Liver (tissue), 8 donors: ENCODE measurements at regions not wholly inside any gene's neighbourhood (a gene's known extent, or its start where the extent isn't known, plus 50 kb on each side); places are given as distances from the start of the nearest gene placed in this dataset.
A peak's percentile ranks its signal among the peaks of the same experiment; 100 is the strongest.

Source experiments
- DNase-seq: peaks from one replicate; pipeline ENCODE4 v3.0.0-alpha.2; 2017; ENCODE audit warnings: low spot score
- H3K27ac ChIP-seq, 2 donors: one replicate each; pipeline ENCODE4 v1.7.0; 2013; ENCODE audit warnings: inconsistent platforms in 2 of 2, low read length in 2 of 2, control low read depth in 1 of 2, low read depth in 1 of 2, mild to moderate bottlenecking in 1 of 2
- H3K27me3 ChIP-seq, 4 donors: one replicate each; pipeline versions ENCODE4 v1.6.1 to v1.7.0; 2013; ENCODE audit warnings: low read length in 3 of 4, inconsistent platforms in 1 of 4, mild to moderate bottlenecking in 1 of 4, moderate library complexity in 1 of 4; ENCODE audit not compliant: control insufficient read depth in 4 of 4, insufficient read depth in 4 of 4
- H3K36me3 ChIP-seq, 4 donors: one replicate each; pipeline versions ENCODE4 v1.6.1 to v1.7.0; 2013; ENCODE audit warnings: low read length in 3 of 4, mild to moderate bottlenecking in 3 of 4, low read depth in 1 of 4, moderate library complexity in 1 of 4; ENCODE audit not compliant: control insufficient read depth in 4 of 4, insufficient read depth in 3 of 4
- H3K4me1 ChIP-seq, 4 donors: one replicate each; pipeline versions ENCODE4 v1.6.1 to v1.7.0; 2013; ENCODE audit warnings: low read length in 3 of 4, mild to moderate bottlenecking in 3 of 4, moderate library complexity in 1 of 4; ENCODE audit not compliant: control insufficient read depth in 4 of 4, insufficient read depth in 4 of 4
- H3K4me3 ChIP-seq, 3 donors: one replicate each; pipeline versions ENCODE4 v1.6.1 to v1.7.0; 2013; ENCODE audit warnings: low read length in 3 of 3, control low read depth in 1 of 3, low read depth in 1 of 3, mild to moderate bottlenecking in 1 of 3
- H3K9ac ChIP-seq, 2 donors: one replicate each; pipeline ENCODE4 v1.7.0; 2013; ENCODE audit warnings: low read length in 2 of 2, mild to moderate bottlenecking in 2 of 2, moderate library complexity in 2 of 2, control low read depth in 1 of 2, low read depth in 1 of 2
- H3K9me3 ChIP-seq, 4 donors: one replicate each; pipeline versions ENCODE4 v1.6.1 to v1.7.0; 2013; ENCODE audit warnings: low read length in 3 of 4; ENCODE audit not compliant: control insufficient read depth in 4 of 4
- ATF3 ChIP-seq: IDR thresholded peaks from 2 replicates; pipeline ENCODE4 v1.6.1; 2016; ENCODE audit warnings: antibody characterized with exemption
- CTCF ChIP-seq: fragments of 150-350 bp; IDR thresholded peaks from 2 replicates; pipeline ENCODE4 v1.5.1; 2017; ENCODE audit warnings: improper control_type of control experiment, low read depth, low read length; ENCODE audit not compliant: missing input control
- EGR1 ChIP-seq, 2 donors: IDR thresholded peaks; 2 replicates each; pipeline ENCODE4 v1.6.1; 2016 to 2018; ENCODE audit warnings: antibody characterized with exemption in 2 of 2, low read depth in 2 of 2
- FOXA2 ChIP-seq: IDR thresholded peaks from 2 replicates; pipeline ENCODE4 v1.6.1; 2016; ENCODE audit warnings: antibody characterized with exemption
- GABPA ChIP-seq, 2 donors: IDR thresholded peaks in 1 of 2; conservative IDR thresholded peaks in 1 of 2; 2 replicates each; pipeline ENCODE4 v1.6.1; 2016; ENCODE audit warnings: antibody characterized with exemption in 2 of 2, mild to moderate bottlenecking in 1 of 2, moderate library complexity in 1 of 2
- HNF4A ChIP-seq, 2 donors: conservative IDR thresholded peaks; 2 replicates each; pipeline ENCODE4 v1.6.1; 2016; ENCODE audit warnings: antibody characterized with exemption in 2 of 2, mild to moderate bottlenecking in 2 of 2
- HNF4G ChIP-seq: IDR thresholded peaks from 2 replicates; pipeline ENCODE4 v1.6.1; 2016; ENCODE audit warnings: antibody characterized with exemption
- JUND ChIP-seq, 2 donors: IDR thresholded peaks; 2 replicates each; pipeline ENCODE4 v1.6.1; 2016; ENCODE audit warnings: antibody characterized with exemption in 2 of 2
- MAX ChIP-seq: IDR thresholded peaks from 2 replicates; pipeline ENCODE4 v1.6.1; 2016; ENCODE audit warnings: antibody characterized with exemption
- NR2F2 ChIP-seq: IDR thresholded peaks from 2 replicates; pipeline ENCODE4 v1.6.1; 2016; ENCODE audit warnings: antibody characterized with exemption
- RAD21 ChIP-seq, 2 donors: IDR thresholded peaks; 2 replicates each; pipeline ENCODE4 v1.6.1; 2016; ENCODE audit warnings: antibody characterized with exemption in 2 of 2, mild to moderate bottlenecking in 2 of 2
- RXRA ChIP-seq, 2 donors: IDR thresholded peaks; 2 replicates each; pipeline ENCODE4 v1.6.1; 2017 to 2018; ENCODE audit warnings: antibody characterized with exemption in 2 of 2, mild to moderate bottlenecking in 1 of 2
- TAF1 ChIP-seq: conservative IDR thresholded peaks from 2 replicates; pipeline ENCODE4 v1.6.1; 2016; ENCODE audit warnings: antibody characterized with exemption, mild to moderate bottlenecking
- WGBS: extraction: QIAGEN DNeasy Blood & Tissue Kit; methylation state at CpG from one replicate; pipeline ENCODE4 v1.1.7; 2013; 5-methylcytosine and 5-hydroxymethylcytosine counted together
- donor health status: healthy.
- donor health status: healthy.
- donor health status: healthy.
- donor health status: healthy.
- donor health status: healthy.

- whole genome bisulfite sequencing = 68% methylated on average over 3 of the region's 3 CpGs
- H3K9me3 ChIP-seq = no peaks in the 10 kb centered on the region
- no peak overlapping the region for H3K27ac ChIP-seq
- no peaks in the 10 kb centered on the region for H3K4me1 ChIP-seq
- H3K36me3 ChIP-seq = no peaks in the 10 kb centered on the region
- H3K27me3 ChIP-seq = no peaks in the 10 kb centered on the region
- H3K4me3 ChIP-seq = no peak overlapping the region
- no peak overlapping the region for H3K9ac ChIP-seq
- DNase-seq = no peak
- TF ChIP-seq MAX = no peak
- TF ChIP-seq RXRA (IDR thresholded peaks at IDR 0.05) = no peak
- TF ChIP-seq GABPA (IDR thresholded peaks at IDR 0.05 in 1 of 2, conservative IDR thresholded peaks at IDR 0.05 in 1 of 2) = no peak
- no peak for TF ChIP-seq TAF1
- no peak for TF ChIP-seq ATF3
- TF ChIP-seq JUND (IDR thresholded peaks at IDR 0.05) = no peak
- no peak for TF ChIP-seq HNF4G
- TF ChIP-seq EGR1 (IDR thresholded peaks at IDR 0.05; ENCODE audit: low read depth in 2 of 2) = no peak
- TF ChIP-seq FOXA2 = no peak
- TF ChIP-seq NR2F2 = no peak
- TF ChIP-seq HNF4A (conservative IDR thresholded peaks at IDR 0.05) = no peak
Observed at GRCh38 chr3:118755253-118755801, 279.3 kb downstream of the IGSF11 start.

GRCh38 chr3:118760585-118761290, 273.9 kb downstream of the IGSF11 start:
- H3K27me3 ChIP-seq = no peaks in the 10 kb centered on the region
- no peaks in the 10 kb centered on the region for H3K9me3 ChIP-seq
- no peak overlapping the region for H3K9ac ChIP-seq
- TF ChIP-seq TAF1 (no peak), CTCF (peak; percentile 25), FOXA2 (no peak), GABPA (IDR thresholded peaks at IDR 0.05 in 1 of 2, conservative IDR thresholded peaks at IDR 0.05 in 1 of 2) (no peak), RAD21 (IDR thresholded peaks at IDR 0.05) (peak; percentile 30 to 56)
- H3K4me1 ChIP-seq = no peaks in the 10 kb centered on the region
- no peak for DNase-seq
- no peak overlapping the region for H3K4me3 ChIP-seq
- WGBS = 29% methylated on average over 5 of the region's 5 CpGs
- H3K36me3 ChIP-seq = no peaks in the 10 kb centered on the region
- no peak overlapping the region for H3K27ac ChIP-seq

GRCh38 chr3:118761291-118761606, 273.4 kb downstream of the IGSF11 start:
- H3K9ac ChIP-seq = no peak overlapping the region

More at GRCh38 chr3:118761291-118761606, 273.4 kb downstream of the IGSF11 start:
- TF ChIP-seq GABPA (IDR thresholded peaks at IDR 0.05 in 1 of 2, conservative IDR thresholded peaks at IDR 0.05 in 1 of 2) = no peak
- no peak for TF ChIP-seq NR2F2
- H3K4me1 ChIP-seq = no peaks in the 10 kb centered on the region
- no peaks in the 10 kb centered on the region for H3K9me3 ChIP-seq
- H3K27ac ChIP-seq = no peak overlapping the region
- no peak for DNase-seq
- H3K4me3 ChIP-seq = no peak overlapping the region
- no peaks in the 10 kb centered on the region for H3K36me3 ChIP-seq
- H3K27me3 ChIP-seq = no peaks in the 10 kb centered on the region
